ENCODE measurements at regions not wholly inside any gene's neighbourhood (a gene's known extent, or its start where the extent isn't known, plus 50 kb on each side); places are given as distances from the start of the nearest gene placed in this dataset.

DNA sequence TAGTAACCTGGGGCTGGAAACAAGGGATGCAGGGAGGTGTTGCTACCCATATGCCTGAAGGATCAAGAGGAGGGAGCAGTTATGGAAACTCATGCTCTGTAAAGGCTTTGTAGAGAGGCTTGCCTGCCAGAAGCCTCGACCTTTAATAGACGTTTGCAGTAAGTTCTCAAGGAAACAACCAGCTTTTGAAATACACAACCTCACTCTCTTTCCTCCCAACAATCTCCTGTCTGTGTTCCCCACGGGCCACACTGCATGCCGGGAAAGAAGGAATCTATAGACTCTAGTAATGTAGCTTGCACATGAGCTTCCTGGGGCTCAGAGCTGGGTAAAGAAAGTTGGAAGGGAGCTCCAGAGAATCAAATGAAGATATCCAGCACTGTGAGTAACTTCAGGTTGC is 101.6 kb upstream of the PACRGL start (continued):
- TF ChIP-seq, protein P1, sequence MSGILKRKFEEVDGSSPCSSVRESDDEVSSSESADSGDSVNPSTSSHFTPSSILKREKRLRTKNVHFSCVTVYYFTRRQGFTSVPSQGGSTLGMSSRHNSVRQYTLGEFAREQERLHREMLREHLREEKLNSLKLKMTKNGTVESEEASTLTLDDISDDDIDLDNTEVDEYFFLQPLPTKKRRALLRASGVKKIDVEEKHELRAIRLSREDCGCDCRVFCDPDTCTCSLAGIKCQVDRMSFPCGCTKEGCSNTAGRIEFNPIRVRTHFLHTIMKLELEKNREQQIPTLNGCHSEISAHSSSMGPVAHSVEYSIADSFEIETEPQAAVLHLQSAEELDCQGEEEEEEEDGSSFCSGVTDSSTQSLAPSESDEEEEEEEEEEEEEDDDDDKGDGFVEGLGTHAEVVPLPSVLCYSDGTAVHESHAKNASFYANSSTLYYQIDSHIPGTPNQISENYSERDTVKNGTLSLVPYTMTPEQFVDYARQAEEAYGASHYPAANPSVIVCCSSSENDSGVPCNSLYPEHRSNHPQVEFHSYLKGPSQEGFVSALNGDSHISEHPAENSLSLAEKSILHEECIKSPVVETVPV (CRISPR knock-in tag; IDR thresholded peaks at IDR 0.05) = no peak
- TF ChIP-seq ESRRG (CRISPR knock-in tag; IDR thresholded peaks at IDR 0.05) = no peak
- TF ChIP-seq ZC3H10 (CRISPR knock-in tag; IDR thresholded peaks at IDR 0.05) = no peak

DNA sequence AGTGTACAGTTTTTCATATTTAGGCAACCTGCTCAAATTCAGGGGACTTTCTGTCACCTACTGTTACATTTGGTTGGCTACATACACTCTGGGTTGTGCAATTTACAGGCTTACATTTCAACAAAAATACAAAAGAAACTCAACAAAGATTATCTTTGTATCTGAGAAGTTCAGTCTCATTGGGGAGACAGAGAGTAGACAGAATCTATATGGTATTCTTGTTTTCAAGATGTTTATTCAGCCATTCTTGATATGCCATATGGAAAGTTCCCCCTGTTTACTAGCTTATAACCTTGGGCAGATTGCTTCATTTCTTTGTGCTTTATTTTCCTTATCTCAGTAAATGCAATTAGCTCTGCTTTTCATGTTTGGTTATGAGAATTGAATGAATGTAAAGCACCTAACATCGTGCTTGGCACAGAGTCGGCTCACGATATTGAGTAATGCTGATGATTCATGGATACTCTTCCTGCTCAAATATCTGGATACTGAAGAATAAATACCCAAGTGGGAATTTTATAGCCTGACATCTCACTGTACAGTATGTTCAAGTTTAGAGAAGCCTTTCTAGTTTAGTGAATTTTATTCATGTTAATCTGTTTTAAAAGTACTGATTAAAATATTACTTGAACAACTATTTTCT is 96.5 kb upstream of the PACRGL start:
- peak; percentile 71 for ATAC-seq
- TF ChIP-seq ISL1 (CRISPR knock-in tag; IDR thresholded peaks at IDR 0.05) = peak; percentile 41
- no peak for TF ChIP-seq TCF4 (CRISPR knock-in tag; IDR thresholded peaks at IDR 0.05; ENCODE audit: borderline replicate concordance)

DNA sequence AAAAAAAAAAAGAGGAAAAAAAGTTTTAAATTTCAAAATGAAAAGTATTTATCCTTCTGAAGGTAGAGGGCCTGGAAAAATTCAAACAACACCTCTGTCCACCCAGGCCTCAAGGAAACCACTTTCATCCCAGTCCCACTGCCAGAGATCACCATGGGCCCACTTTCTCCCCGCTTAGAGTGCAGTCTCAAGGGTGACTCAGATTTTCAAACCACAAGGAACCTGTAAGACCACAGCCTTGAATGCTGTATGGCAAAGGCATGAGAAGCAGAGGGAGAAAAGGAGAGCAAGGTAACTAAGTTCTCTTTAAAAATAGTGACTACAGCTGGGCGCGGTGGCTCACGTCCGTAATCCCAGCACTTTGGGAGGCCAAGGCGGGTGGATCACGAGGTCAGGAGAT is 87.9 kb upstream of the PACRGL start:
- TF ChIP-seq ESRRG (CRISPR knock-in tag; IDR thresholded peaks at IDR 0.05) (no peak), ZNF70 (CRISPR knock-in tag; IDR thresholded peaks at IDR 0.05) (no peak), ZC3H10 (CRISPR knock-in tag; IDR thresholded peaks at IDR 0.05) (no peak), TCF4 (CRISPR knock-in tag; IDR thresholded peaks at IDR 0.05; ENCODE audit: borderline replicate concordance) (no peak), BACH2 (CRISPR knock-in tag; IDR thresholded peaks at IDR 0.05; ENCODE audit: borderline replicate concordance) (no peak), ARNTL (CRISPR knock-in tag; IDR thresholded peaks at IDR 0.05; ENCODE audit: borderline replicate concordance, low read depth) (no peak), ZNF8 (CRISPR knock-in tag; IDR thresholded peaks at IDR 0.05) (no peak), RARB (CRISPR knock-in tag; IDR thresholded peaks at IDR 0.05) (no peak), SNAI2 (CRISPR knock-in tag; IDR thresholded peaks at IDR 0.05) (no peak)
- TF ChIP-seq, protein P2, sequence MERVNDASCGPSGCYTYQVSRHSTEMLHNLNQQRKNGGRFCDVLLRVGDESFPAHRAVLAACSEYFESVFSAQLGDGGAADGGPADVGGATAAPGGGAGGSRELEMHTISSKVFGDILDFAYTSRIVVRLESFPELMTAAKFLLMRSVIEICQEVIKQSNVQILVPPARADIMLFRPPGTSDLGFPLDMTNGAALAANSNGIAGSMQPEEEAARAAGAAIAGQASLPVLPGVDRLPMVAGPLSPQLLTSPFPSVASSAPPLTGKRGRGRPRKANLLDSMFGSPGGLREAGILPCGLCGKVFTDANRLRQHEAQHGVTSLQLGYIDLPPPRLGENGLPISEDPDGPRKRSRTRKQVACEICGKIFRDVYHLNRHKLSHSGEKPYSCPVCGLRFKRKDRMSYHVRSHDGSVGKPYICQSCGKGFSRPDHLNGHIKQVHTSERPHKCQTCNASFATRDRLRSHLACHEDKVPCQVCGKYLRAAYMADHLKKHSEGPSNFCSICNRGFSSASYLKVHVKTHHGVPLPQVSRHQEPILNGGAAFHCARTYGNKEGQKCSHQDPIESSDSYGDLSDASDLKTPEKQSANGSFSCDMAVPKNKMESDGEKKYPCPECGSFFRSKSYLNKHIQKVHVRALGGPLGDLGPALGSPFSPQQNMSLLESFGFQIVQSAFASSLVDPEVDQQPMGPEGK (CRISPR knock-in tag; IDR thresholded peaks at IDR 0.05; ENCODE audit: borderline replicate concordance) = no peak
- TF ChIP-seq, protein P1 (CRISPR knock-in tag; IDR thresholded peaks at IDR 0.05) = no peak
- ATAC-seq = no peak

DNA sequence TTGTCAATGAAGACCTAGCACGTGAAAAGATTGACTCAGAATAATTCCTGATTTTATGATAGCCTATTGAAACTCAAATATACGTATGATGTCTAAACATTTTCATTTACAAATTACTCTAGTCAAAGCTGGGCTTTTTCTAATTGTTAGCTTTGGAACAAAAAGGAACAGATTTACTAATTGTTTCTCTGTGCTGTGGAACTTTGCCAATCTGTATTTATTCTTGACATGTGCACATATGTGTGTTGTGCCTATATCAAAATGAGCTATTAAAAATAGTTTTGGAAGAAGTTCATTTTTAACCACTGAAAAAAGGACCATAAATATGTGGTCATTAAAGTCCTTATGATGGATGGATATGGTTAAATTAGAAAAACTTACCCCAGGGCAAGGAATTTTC is 85.4 kb upstream of the PACRGL start:
- no peak for TF ChIP-seq TOX (CRISPR knock-in tag; IDR thresholded peaks at IDR 0.05; ENCODE audit: borderline replicate concordance)
- TF ChIP-seq, protein P3, sequence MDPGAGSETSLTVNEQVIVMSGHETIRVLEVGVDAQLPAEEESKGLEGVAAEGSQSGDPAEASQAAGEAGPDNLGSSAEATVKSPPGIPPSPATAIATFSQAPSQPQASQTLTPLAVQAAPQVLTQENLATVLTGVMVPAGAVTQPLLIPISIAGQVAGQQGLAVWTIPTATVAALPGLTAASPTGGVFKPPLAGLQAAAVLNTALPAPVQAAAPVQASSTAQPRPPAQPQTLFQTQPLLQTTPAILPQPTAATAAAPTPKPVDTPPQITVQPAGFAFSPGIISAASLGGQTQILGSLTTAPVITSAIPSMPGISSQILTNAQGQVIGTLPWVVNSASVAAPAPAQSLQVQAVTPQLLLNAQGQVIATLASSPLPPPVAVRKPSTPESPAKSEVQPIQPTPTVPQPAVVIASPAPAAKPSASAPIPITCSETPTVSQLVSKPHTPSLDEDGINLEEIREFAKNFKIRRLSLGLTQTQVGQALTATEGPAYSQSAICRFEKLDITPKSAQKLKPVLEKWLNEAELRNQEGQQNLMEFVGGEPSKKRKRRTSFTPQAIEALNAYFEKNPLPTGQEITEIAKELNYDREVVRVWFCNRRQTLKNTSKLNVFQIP (CRISPR knock-in tag; IDR thresholded peaks at IDR 0.05; ENCODE audit: borderline replicate concordance, low read depth) = no peak
- TF ChIP-seq ZFP30 (CRISPR knock-in tag; IDR thresholded peaks at IDR 0.05) = no peak
- TF ChIP-seq, protein P2 (CRISPR knock-in tag; IDR thresholded peaks at IDR 0.05; ENCODE audit: borderline replicate concordance) = no peak
- no peak for TF ChIP-seq ESRRG (CRISPR knock-in tag; IDR thresholded peaks at IDR 0.05)
- no peak for TF ChIP-seq ZFP3 (CRISPR knock-in tag; IDR thresholded peaks at IDR 0.05)
- TF ChIP-seq OSR1 (CRISPR knock-in tag; IDR thresholded peaks at IDR 0.05) = no peak
- TF ChIP-seq CSDC2 (CRISPR knock-in tag; IDR thresholded peaks at IDR 0.05) = no peak
- TF ChIP-seq BACH2 (CRISPR knock-in tag; IDR thresholded peaks at IDR 0.05; ENCODE audit: borderline replicate concordance) = no peak
- TF ChIP-seq ZNF8 (CRISPR knock-in tag; IDR thresholded peaks at IDR 0.05) = no peak
- no peak for TF ChIP-seq ZC3H10 (CRISPR knock-in tag; IDR thresholded peaks at IDR 0.05)
- TF ChIP-seq, protein P4, sequence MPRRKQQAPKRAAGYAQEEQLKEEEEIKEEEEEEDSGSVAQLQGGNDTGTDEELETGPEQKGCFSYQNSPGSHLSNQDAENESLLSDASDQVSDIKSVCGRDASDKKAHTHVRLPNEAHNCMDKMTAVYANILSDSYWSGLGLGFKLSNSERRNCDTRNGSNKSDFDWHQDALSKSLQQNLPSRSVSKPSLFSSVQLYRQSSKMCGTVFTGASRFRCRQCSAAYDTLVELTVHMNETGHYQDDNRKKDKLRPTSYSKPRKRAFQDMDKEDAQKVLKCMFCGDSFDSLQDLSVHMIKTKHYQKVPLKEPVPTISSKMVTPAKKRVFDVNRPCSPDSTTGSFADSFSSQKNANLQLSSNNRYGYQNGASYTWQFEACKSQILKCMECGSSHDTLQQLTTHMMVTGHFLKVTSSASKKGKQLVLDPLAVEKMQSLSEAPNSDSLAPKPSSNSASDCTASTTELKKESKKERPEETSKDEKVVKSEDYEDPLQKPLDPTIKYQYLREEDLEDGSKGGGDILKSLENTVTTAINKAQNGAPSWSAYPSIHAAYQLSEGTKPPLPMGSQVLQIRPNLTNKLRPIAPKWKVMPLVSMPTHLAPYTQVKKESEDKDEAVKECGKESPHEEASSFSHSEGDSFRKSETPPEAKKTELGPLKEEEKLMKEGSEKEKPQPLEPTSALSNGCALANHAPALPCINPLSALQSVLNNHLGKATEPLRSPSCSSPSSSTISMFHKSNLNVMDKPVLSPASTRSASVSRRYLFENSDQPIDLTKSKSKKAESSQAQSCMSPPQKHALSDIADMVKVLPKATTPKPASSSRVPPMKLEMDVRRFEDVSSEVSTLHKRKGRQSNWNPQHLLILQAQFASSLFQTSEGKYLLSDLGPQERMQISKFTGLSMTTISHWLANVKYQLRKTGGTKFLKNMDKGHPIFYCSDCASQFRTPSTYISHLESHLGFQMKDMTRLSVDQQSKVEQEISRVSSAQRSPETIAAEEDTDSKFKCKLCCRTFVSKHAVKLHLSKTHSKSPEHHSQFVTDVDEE (CRISPR knock-in tag; IDR thresholded peaks at IDR 0.05) = no peak
- no peak for TF ChIP-seq RARB (CRISPR knock-in tag; IDR thresholded peaks at IDR 0.05)
- TF ChIP-seq TCF4 (CRISPR knock-in tag; IDR thresholded peaks at IDR 0.05; ENCODE audit: borderline replicate concordance) = no peak
- TF ChIP-seq, protein P1 (CRISPR knock-in tag; IDR thresholded peaks at IDR 0.05) = no peak
- ATAC-seq = no peak
